Karpas-422 (cell line): ENCODE measurements at regions not wholly inside any gene's neighbourhood (a gene's known extent, or its start where the extent isn't known, plus 50 kb on each side); places are given as distances from the start of the nearest gene placed in this dataset.
"Not testable (repeated sequence)": the region's sequence is repeated elsewhere in the genome, so short reads cannot be mapped to it uniquely, and the experiment has no call there.

Source experiments
- DNase-seq: peaks from one replicate; pipeline ENCODE4 v3.0.0-alpha.2; 2015
- H2AFZ ChIP-seq: fragments of 200-600 bp; sonication (generic); 2 replicates; pipeline ENCODE4 v1.6.1; 2014; ENCODE audit warnings: antibody characterized with exemption, low read length, mixed read lengths
- H3K27ac ChIP-seq: fragments of 200-600 bp; sonication (generic); 2 replicates; pipeline ENCODE4 v1.5.1; 2014; ENCODE audit warnings: mild to moderate bottlenecking, low read length, moderate library complexity
- H3K27me3 ChIP-seq: fragments of 200-600 bp; sonication (generic); 2 replicates; pipeline ENCODE4 v1.6.1; 2014; ENCODE audit warnings: low read length, mixed read lengths
- H3K36me3 ChIP-seq: fragments of 200-600 bp; sonication (generic); 2 replicates; pipeline ENCODE4 v1.6.1; 2014; ENCODE audit warnings: low read length, mixed read lengths; ENCODE audit not compliant: insufficient read depth
- H3K4me1 ChIP-seq: fragments of 200-600 bp; sonication (generic); 2 replicates; pipeline ENCODE4 v1.6.1; 2014; ENCODE audit warnings: mild to moderate bottlenecking, low read length, mixed read lengths
- H3K4me2 ChIP-seq: fragments of 200-600 bp; sonication (generic); 2 replicates; pipeline ENCODE4 v1.6.1; 2014; ENCODE audit warnings: low read length, low read depth, mild to moderate bottlenecking; ENCODE audit not compliant: poor library complexity, severe bottlenecking
- H3K4me3 ChIP-seq: fragments of 200-600 bp; sonication (generic); 2 replicates; pipeline ENCODE4 v1.5.1; 2014; ENCODE audit warnings: mild to moderate bottlenecking, antibody characterized with exemption, low read length, mixed read lengths
- H3K79me2 ChIP-seq: fragments of 200-600 bp; sonication (generic); 2 replicates; pipeline ENCODE4 v1.6.1; 2014; ENCODE audit warnings: mild to moderate bottlenecking, low read length, mixed read lengths
- H3K9ac ChIP-seq: fragments of 200-600 bp; sonication (generic); 2 replicates; pipeline ENCODE4 v1.6.0; 2014; ENCODE audit warnings: low read length
- H3K9me2 ChIP-seq: fragments of 200-600 bp; sonication (generic), shearing (Covaris generic); replicated peaks from 2 replicates; pipeline ENCODE4 v1.6.0; 2014; ENCODE audit warnings: mild to moderate bottlenecking, low read length, moderate library complexity; ENCODE audit not compliant: insufficient read depth
- H3K9me3 ChIP-seq: fragments of 300-700, 200-600 bp; sonication (generic); 2 replicates; pipeline ENCODE4 v1.6.1; 2014; ENCODE audit warnings: low read length, mixed read lengths
- H4K20me1 ChIP-seq: fragments of 200-600 bp; sonication (generic); 2 replicates; pipeline ENCODE4 v1.6.1; 2014; ENCODE audit warnings: mild to moderate bottlenecking, antibody characterized with exemption, low read length, low read depth; ENCODE audit not compliant: insufficient read depth

- H4K20me1 ChIP-seq = no peaks in the 10 kb centered on the region
- no peaks in the 10 kb centered on the region for H3K9me2 ChIP-seq
- H3K27me3 ChIP-seq = no peaks in the 10 kb centered on the region
- no peak overlapping the region for H3K4me2 ChIP-seq
- H3K27ac ChIP-seq = no peak overlapping the region
- H3K36me3 ChIP-seq = no peaks in the 10 kb centered on the region
- no peaks in the 10 kb centered on the region for H3K4me1 ChIP-seq
- H3K9ac ChIP-seq = no peak overlapping the region
- no peaks in the 10 kb centered on the region for H3K9me3 ChIP-seq
- H3K79me2 ChIP-seq = no peaks in the 10 kb centered on the region
- H3K4me3 ChIP-seq = no peak overlapping the region
- DNase-seq = no peak
- no peak overlapping the region for H2AFZ ChIP-seq
Measured at GRCh38 chr7:17105701-17106100, 192.8 kb upstream of the AHR start.

DNA sequence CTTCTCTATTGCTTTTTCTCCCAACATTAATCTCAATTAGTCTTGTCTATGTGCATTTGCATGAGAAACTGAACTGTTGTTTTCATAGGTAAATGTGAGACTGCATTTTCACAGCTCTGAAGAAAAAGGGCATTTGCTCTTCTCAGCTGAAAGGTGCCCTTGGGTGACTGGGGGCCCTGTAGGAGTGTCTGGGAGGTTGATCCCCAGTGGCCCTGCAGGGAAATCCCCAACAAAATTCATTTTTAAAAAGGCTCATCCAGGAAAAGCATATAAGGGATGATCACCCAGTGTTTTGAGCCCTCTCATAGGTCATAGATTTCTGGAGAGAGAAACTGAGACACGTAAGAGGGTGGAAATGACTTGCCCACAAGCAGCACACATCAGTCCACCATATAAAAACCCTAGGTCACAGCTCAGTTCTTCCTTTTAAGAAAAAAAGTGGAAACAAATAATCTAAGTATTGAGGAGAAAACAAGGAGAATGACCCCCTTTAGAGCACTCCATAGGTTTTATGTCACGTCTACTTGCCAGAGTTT, 190.3 kb upstream of the AHR start:
- no peak overlapping the region for H3K9ac ChIP-seq
- H3K27ac ChIP-seq = no peak overlapping the region
- no peak overlapping the region for H3K4me2 ChIP-seq
- H3K27me3 ChIP-seq = no peaks in the 10 kb centered on the region
- no peak overlapping the region for H3K4me3 ChIP-seq
- no peak for DNase-seq
- H4K20me1 ChIP-seq = no peaks in the 10 kb centered on the region
- H3K9me2 ChIP-seq = no peaks in the 10 kb centered on the region
- H3K9me3 ChIP-seq = no peaks in the 10 kb centered on the region
- H3K4me1 ChIP-seq = no peaks in the 10 kb centered on the region
- H2AFZ ChIP-seq = no peak overlapping the region
- no peaks in the 10 kb centered on the region for H3K79me2 ChIP-seq
- no peaks in the 10 kb centered on the region for H3K36me3 ChIP-seq

- Histone ChIP-seq H3K27ac (no peak overlapping the region), H3K9me2 (no peaks in the 10 kb centered on the region), H3K4me3 (no peak overlapping the region), H3K27me3 (no peaks in the 10 kb centered on the region), H3K36me3 (no peaks in the 10 kb centered on the region), H3K9me3 (no peaks in the 10 kb centered on the region), H3K4me1 (no peaks in the 10 kb centered on the region), H2AFZ (no peak overlapping the region), H3K9ac (no peak overlapping the region), H3K4me2 (no peak overlapping the region), H4K20me1 (no peaks in the 10 kb centered on the region), H3K79me2 (no peaks in the 10 kb centered on the region)
- DNase-seq = no peak
Measured at GRCh38 chr7:17109020-17109419, 189.4 kb upstream of the AHR start.

DNA sequence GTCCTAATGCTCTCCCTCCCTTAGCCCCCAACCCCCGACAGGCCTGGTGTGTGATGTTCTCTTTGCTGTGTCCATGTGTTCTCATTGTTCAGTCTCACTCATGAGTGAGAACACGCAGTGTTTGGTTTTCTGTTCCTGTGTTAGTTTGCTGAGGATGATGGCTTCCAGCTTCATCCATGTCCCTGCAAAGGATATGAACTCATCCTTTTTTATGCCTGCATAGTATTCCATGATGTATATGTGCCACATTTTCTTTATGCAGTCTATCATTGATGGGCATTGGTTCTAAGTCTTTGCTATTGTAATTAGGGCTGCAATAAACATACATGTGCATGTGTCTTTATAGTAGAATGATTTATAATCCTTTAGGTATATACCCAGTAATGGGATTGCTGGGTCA, 184.7 kb upstream of the AHR start:
- not testable (repeated sequence) for H4K20me1 ChIP-seq

GRCh38 chr7:17118412-17118811, 180.0 kb upstream of the AHR start:
- Histone ChIP-seq H4K20me1 (no peaks in the 10 kb centered on the region), H3K36me3 (no peaks in the 10 kb centered on the region), H3K4me3 (no peak overlapping the region), H3K9me2 (no peaks in the 10 kb centered on the region; the same call in 1 of the 2 replicates), H2AFZ (no peak overlapping the region), H3K4me2 (no peak overlapping the region), H3K79me2 (no peaks in the 10 kb centered on the region), H3K9me3 (no peaks in the 10 kb centered on the region), H3K9ac (no peak overlapping the region), H3K27ac (no peak overlapping the region), H3K27me3 (no peaks in the 10 kb centered on the region), H3K4me1 (peaks cover 10% of the 10 kb centered on the region)
- no peak for DNase-seq

More for the DNA sequence above, 184.7 kb upstream of the AHR start:
- H3K9me2 ChIP-seq, H2AFZ ChIP-seq, H3K27me3 ChIP-seq, H3K9ac ChIP-seq, H3K27ac ChIP-seq, H3K79me2 ChIP-seq, DNase-seq, H3K4me2 ChIP-seq, H3K4me1 ChIP-seq, H3K4me3 ChIP-seq, H3K9me3 ChIP-seq, H3K36me3 ChIP-seq: not testable (repeated sequence)

DNA sequence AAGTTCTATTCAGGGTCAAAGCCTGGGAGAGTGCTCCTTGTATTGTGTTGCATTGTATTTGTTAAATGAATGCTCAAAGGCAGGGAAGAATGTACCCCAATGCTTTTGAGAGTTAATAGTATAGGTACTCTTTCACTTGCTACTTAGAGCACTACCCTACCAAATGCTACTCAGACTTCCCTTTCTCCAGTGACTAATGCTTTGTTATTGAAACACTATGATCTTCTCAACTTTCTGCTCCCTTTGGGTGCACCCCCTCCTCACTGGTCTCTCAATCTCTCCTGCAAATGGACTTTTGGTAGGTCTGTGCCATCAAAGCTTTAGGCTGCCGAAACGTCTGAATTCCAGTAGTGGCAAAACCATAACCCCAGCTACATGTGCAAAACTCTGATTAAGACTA, 177.7 kb upstream of the AHR start:
- H3K27me3 ChIP-seq = no peaks in the 10 kb centered on the region
- H3K27ac ChIP-seq = no peak overlapping the region
- H3K4me2 ChIP-seq = no peak overlapping the region
- no peaks in the 10 kb centered on the region for H3K79me2 ChIP-seq
- peaks cover 11% of the 10 kb centered on the region for H3K4me1 ChIP-seq
- no peak for DNase-seq
- H3K36me3 ChIP-seq = no peaks in the 10 kb centered on the region
- H3K9me2 ChIP-seq = no peaks in the 10 kb centered on the region
- no peaks in the 10 kb centered on the region for H3K9me3 ChIP-seq
- no peak overlapping the region for H3K4me3 ChIP-seq
- H3K9ac ChIP-seq = no peak overlapping the region
- H4K20me1 ChIP-seq = no peaks in the 10 kb centered on the region
- no peak overlapping the region for H2AFZ ChIP-seq

GRCh38 chr7:17121671-17122070, 176.8 kb upstream of the AHR start:
- H3K4me3 ChIP-seq = no peak overlapping the region
- no peak overlapping the region for H3K9ac ChIP-seq

DNA sequence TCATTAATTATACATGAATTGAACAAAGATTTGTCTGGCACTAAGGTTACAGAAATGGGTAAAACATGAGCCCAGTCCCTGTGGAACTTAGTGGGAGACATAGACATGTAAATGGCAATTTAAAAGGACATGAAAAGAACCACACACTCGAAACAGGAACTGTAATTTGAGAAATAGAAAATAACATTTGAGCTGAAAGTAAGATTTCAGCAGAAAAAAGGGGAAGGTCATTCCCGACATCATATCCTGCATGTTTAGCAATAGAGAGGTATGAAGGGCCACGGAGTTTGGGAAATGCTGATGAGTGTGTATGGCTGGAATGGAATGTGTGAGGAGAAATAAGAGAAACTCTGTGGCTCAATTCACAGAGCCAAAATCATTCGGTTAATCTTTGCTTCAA, 175.4 kb upstream of the AHR start:
- Histone ChIP-seq H3K4me2 (peak overlapping the region; percentile 38), H3K9me3 (no peaks in the 10 kb centered on the region)
- DNase-seq = peak; percentile 54

More at GRCh38 chr7:17121671-17122070, 176.8 kb upstream of the AHR start:
- Histone ChIP-seq H2AFZ (no peak overlapping the region), H3K4me1 (peaks cover 11% of the 10 kb centered on the region), H3K36me3 (no peaks in the 10 kb centered on the region), H3K27me3 (no peaks in the 10 kb centered on the region), H3K27ac (no peak overlapping the region), H3K9me3 (no peaks in the 10 kb centered on the region), H3K9me2 (no peaks in the 10 kb centered on the region), H3K79me2 (no peaks in the 10 kb centered on the region), H3K4me2 (no peak overlapping the region), H4K20me1 (no peaks in the 10 kb centered on the region)
- DNase-seq = no peak

More for the DNA sequence above, 175.4 kb upstream of the AHR start:
- no peak overlapping the region for H3K4me3 ChIP-seq
- no peak overlapping the region for H2AFZ ChIP-seq
- no peaks in the 10 kb centered on the region for H3K27me3 ChIP-seq
- H3K4me1 ChIP-seq = peaks cover 11% of the 10 kb centered on the region
- no peaks in the 10 kb centered on the region for H3K36me3 ChIP-seq
- H4K20me1 ChIP-seq = no peaks in the 10 kb centered on the region
- no peak overlapping the region for H3K9ac ChIP-seq
- H3K27ac ChIP-seq = no peak overlapping the region
- no peaks in the 10 kb centered on the region for H3K9me2 ChIP-seq
- H3K79me2 ChIP-seq = no peaks in the 10 kb centered on the region
